Stimulated activated CD4-positive, alpha-beta T cell treated with anti-CD3 and anti-CD28 coated beads, TNF-alpha, amount 100 ng/mL, for 4 hours (primary cell): ENCODE measurements at regions not wholly inside any gene's neighbourhood (a gene's known extent, or its start where the extent isn't known, plus 50 kb on each side); places are given as distances from the start of the nearest gene placed in this dataset.
"Not testable (repeated sequence)": the region's sequence is repeated elsewhere in the genome, so short reads cannot be mapped to it uniquely, and the experiment has no call there.

Experiments
- DNase-seq, 3 experiments: peaks; one replicate each; pipeline ENCODE4 v3.0.0-alpha.2; 2020; ENCODE audit warnings: low read depth in 3 of 3

- DNase-seq, result no peak
These were observed 242.8 kb upstream of the HNRNPA3 start for GRCh38 chr2:176969642-176970359.

GRCh38 chr2:176976736-176977685 lies 235.6 kb upstream of the HNRNPA3 start:
- no peak for DNase-seq

- DNase-seq, result no peak
These were observed 233.7 kb upstream of the HNRNPA3 start for GRCh38 chr2:176978921-176979320.

- DNase-seq, result no peak
These were observed 232.4 kb upstream of the HNRNPA3 start for GRCh38 chr2:176979981-176980710.

- no peak for DNase-seq
These were observed 227.6 kb upstream of the HNRNPA3 start for GRCh38 chr2:176984987-176985386.

- DNase-seq, result no peak
These were observed 226.7 kb upstream of the HNRNPA3 start for GRCh38 chr2:176985871-176986270.

- no peak for DNase-seq
These were observed 226.1 kb upstream of the HNRNPA3 start for GRCh38 chr2:176986487-176986886.

GRCh38 chr2:176991411-176991810 lies 221.2 kb upstream of the HNRNPA3 start:
- no peak for DNase-seq

- DNase-seq, result no peak
These were observed 215.4 kb upstream of the HNRNPA3 start for GRCh38 chr2:176997074-176997791.

- no peak for DNase-seq
These were observed 214.8 kb upstream of the HNRNPA3 start for GRCh38 chr2:176997792-176998169.

- DNase-seq, result no peak
These were observed 213.3 kb upstream of the HNRNPA3 start for GRCh38 chr2:176999301-176999700.

GRCh38 chr2:177000061-177000714 lies 212.4 kb upstream of the HNRNPA3 start:
- no peak for DNase-seq

GRCh38 chr2:177000715-177001072 lies 211.9 kb upstream of the HNRNPA3 start:
- no peak for DNase-seq

GRCh38 chr2:177001334-177001733 lies 211.3 kb upstream of the HNRNPA3 start:
- no peak for DNase-seq

- no peak for DNase-seq
These were observed 209.6 kb upstream of the HNRNPA3 start for GRCh38 chr2:177002983-177003382.

GRCh38 chr2:177007726-177008125 lies 204.9 kb upstream of the HNRNPA3 start:
- DNase-seq, result not testable (repeated sequence)

GRCh38 chr2:177008662-177009061 lies 203.9 kb upstream of the HNRNPA3 start:
- DNase-seq, result not testable (repeated sequence)

GRCh38 chr2:177010146-177010545 lies 202.4 kb upstream of the HNRNPA3 start:
- DNase-seq, result no peak

GRCh38 chr2:177010861-177011260 lies 201.7 kb upstream of the HNRNPA3 start:
- DNase-seq, result no peak

- DNase-seq, result no peak
These were observed 197.6 kb upstream of the HNRNPA3 start for GRCh38 chr2:177014946-177015345.

- DNase-seq, result no peak
These were observed 197.2 kb upstream of the HNRNPA3 start for GRCh38 chr2:177015356-177015923.
